Suppressor macrophage treated with lipopolysaccharide for 4 hours (primary cell): ENCODE measurements at regions not wholly inside any gene's neighbourhood (a gene's known extent, or its start where the extent isn't known, plus 50 kb on each side); places are given as distances from the start of the nearest gene placed in this dataset.
A peak's percentile ranks its signal among the peaks of the same experiment; 100 is the strongest.

Source experiments
- DNase-seq: peaks from one replicate; pipeline ENCODE4 v3.0.0-alpha.2; 2020

- DNase-seq = peak; percentile 1
Observed at GRCh38 chr20:22214296-22214695, 370.1 kb downstream of the FOXA2 start.

DNA sequence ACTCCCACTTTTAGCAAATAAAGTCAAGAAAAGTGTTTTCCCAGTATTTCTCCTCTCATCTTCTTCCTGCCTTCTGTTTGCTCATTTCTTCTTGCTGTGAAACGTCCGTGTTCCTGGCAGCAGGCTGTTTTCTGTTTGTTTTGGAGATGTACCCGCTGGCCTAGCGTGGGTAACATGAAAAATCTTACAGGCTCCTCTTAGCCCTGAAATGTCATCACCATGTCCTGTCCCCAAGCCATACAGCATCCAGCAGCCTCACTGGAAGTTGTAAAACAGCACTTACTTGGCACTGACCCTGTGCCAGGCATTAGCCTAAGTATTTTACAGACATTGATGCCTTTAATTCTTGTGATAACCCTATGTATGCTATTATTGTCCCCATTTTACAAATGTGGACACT is 371.1 kb downstream of the FOXA2 start:
- DNase-seq = no peak

- DNase-seq = no peak
Observed at GRCh38 chr20:22207280-22207679, 377.1 kb downstream of the FOXA2 start.

GRCh38 chr20:22204801-22205200 is 379.6 kb downstream of the FOXA2 start:
- DNase-seq = no peak

DNA sequence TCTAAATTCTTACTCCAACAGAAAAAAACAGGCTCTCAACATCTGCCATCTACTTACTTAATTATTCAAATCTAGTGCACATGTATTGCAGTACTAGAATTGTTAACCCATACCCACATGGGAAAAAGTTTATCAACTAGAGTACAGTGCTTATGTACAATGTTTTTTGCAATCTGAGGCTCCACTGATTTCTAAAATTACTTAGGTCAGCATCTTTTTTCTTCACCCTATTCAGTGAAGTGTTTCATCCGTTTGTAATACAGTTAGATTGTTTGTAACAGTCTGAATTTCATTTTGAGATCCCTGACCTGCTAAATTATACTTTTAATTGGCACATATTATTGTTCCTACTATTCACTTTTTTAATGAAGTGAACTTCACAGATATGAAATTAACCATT is 402.2 kb downstream of the FOXA2 start:
- no peak for DNase-seq

DNA sequence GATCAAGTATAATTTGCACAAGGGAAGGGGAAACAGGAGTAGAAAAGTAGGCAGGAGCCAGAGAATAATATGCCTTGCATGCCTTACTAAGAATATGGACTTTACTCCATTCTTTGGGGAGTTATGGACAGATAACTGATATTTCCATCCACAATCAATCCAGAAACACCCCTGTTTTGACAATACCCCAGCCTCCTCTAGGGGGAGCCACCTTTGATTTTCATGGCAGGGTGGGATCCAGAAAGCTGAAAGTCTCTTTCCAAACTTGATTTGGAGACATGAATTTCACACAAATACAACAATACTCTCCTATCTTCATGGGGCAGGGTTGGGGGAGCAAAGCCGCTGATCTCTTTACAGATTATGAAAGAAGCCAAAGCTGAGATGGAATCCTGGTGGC is 404.1 kb downstream of the FOXA2 start:
- DNase-seq = no peak

DNA sequence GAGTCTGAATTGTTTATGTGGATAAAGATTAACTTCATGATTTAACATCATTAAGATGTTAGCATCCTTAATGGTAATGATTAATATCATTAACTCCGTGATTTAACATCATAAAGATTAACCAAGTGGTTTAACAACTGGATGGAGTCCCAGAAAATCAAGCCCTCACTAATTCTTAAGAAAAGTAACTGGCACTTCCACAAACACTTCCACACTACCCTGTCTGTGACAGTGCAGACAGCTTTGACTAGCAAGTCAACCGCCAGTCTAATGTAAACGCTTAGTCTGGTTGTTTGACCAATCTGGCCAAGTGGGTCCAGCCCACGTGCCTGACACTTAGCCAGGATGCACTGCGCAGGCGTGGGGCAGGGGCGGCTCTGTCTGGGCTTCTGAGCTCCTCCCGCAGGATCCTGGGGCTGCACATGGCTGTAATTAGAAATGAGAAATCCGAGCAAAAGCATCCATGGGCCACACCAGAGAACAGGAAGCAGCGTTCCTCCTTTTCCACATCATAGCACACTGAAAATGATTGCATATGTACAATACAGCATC is 424.2 kb downstream of the FOXA2 start:
- DNase-seq = no peak

DNA sequence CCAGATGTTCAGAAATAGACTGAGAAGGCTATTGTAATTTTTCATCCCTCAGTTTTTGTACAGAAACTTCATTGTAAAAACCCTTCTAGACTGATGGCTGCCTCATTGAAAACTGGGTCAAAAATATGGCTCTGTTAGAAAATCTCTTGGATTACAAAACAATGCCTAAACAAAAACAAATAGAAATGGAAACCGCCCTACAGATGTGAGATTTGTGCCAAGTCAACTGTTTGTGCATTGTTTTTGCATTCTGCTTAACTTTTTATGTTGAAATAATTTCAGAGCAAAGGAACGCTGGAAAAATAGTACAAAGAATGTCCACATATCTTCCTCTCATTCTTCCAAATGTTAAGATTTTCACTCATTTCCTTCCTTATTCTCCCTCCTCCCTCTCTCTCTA is 425.1 kb downstream of the FOXA2 start:
- DNase-seq = no peak

DNA sequence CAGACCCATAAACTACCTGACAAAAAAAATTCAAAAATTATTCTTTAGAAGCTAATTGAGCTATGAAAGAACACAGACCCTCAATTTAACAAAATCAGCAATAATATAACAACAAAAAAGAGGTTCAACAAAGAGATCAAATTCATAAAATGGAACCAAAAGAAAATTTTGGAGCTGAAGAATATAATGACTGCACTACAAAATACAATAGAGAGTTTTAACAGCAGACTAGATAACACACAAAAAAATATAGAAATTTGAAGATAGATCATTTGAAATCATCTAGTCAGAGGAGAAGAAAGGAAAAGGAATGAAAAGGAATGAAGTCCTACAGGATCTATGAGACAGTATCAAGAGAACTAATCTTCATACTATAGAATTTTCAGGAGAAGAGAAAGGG is 422.1 kb downstream of the PAX1 start:
- DNase-seq = no peak

GRCh38 chr20:22106308-22106938 is 401.0 kb downstream of the PAX1 start:
- peak; percentile 2 for DNase-seq

- DNase-seq = no peak
Observed at GRCh38 chr20:22101606-22102005, 396.1 kb downstream of the PAX1 start.

DNA sequence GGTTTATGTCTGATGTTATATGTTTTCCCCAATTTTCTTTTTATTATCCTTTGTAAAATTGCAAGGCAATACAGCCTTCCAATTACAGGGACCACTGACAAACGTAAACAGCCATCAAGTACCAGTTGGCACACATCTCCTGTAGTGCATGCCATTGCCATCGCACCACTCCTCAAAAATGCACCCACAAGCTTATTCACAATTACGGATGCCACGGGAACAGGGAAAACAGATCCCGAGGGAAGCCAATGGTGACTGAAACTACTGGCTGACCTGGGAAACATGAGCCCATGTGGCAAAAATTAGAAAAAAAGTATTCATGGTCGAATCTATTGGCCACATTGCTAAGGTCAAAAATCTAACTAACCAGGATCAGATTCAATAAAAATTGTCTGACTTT is 395.2 kb downstream of the PAX1 start:
- DNase-seq = no peak

GRCh38 chr20:22099348-22099747 is 393.9 kb downstream of the PAX1 start:
- DNase-seq = no peak

DNA sequence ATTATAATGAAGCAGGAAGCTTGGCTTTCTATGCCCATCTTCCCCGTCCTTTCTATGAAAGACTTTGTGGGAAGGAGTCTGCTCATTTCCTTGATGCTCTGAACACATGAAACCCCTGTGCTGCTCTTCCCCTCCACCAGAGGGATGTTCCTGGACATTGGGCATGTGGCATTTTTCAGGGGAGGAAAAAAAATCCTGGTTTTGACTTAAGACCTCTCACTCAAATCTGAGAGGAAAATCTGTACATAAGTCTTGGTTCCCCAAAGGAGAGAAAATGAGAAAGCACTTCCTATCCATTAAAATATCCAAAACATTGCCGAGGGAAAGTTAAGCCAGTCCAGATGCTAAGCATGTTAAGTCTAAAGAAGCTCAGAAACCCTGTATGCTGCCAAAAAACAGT is 393.0 kb downstream of the PAX1 start:
- no peak for DNase-seq

DNA sequence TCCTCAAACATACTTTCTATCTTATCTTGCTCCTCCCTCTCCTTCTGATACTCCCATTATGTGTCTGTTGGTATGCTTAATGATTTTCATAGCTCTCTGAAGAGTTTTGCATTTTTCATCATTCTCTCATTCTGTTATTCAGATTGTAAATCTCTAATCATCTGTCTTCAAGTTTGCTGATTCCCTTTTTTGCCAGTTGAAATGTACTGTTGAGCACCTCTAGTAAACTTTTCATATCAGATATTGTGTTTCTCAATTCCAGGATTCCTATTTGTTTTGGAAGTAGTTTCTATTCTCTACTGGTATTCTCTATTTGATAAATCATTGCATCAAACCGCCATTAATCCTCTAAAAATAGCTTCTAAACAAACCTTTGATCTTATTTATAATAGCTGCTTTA is 387.7 kb downstream of the PAX1 start:
- DNase-seq = no peak

DNA sequence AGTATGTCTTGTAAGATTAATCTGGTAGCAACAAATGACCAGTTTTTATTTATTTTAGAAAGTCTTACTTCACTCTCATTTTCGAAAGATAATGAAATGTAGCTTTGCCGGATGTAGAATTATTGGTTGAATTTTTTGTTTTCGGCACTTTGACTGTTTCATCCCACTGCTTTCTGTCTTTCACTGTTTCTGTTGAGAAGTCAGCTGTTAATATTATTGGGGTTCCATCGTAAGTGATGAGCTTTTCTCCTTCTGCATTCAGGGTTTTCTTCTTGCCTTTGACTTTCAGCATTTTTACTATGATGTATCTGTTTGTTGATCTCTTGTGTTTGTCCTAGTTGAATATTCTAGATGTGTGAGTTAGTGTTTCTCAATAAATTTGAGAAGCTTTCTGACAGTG is 383.4 kb downstream of the PAX1 start:
- DNase-seq = no peak

DNA sequence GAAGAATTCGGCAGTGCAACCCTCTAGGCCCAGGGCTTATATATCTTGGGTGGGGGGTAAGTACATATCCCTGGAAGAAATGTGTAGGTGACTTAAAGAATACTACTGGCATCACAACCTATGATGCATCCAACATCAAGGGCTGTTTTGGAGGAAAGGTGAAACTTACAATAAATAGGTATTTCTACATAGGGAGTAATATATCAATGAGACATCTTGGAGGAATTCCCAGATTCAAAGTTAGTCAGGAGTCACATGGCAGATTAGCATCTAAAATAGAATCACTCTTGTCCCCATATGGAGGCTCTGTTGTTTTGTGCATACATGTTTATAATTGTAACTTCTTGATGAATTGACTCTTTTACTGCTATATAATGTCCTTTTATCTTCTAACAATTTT is 375.5 kb downstream of the PAX1 start:
- no peak for DNase-seq

- no peak for DNase-seq
Observed at GRCh38 chr20:22074635-22075034, 369.2 kb downstream of the PAX1 start.

DNA sequence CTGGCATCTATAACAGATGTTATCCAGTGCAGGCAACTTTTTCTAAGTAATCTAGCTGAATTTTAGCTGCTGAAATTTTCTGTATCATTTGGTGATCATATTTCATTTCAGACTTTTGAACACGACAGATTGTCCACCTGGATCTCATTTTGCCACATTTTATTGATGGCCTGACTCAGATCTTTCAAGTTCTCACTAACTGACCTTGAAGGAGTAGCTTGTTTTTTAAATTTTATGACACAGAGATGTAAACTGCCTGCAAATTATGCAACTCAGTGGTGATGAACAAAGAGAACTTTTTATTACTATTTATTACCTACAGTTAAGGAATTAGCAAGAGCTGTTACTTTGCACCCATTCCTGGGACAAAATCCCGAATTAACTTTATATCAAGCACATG is 366.4 kb downstream of the PAX1 start:
- DNase-seq = no peak

GRCh38 chr20:22070610-22071058 is 365.2 kb downstream of the PAX1 start:
- DNase-seq = no peak

- DNase-seq = no peak
Observed at GRCh38 chr20:22063753-22064152, 358.3 kb downstream of the PAX1 start.

GRCh38 chr20:22062874-22063273 is 357.4 kb downstream of the PAX1 start:
- no peak for DNase-seq

GRCh38 chr20:22060610-22061009 is 355.1 kb downstream of the PAX1 start:
- DNase-seq = no peak

DNA sequence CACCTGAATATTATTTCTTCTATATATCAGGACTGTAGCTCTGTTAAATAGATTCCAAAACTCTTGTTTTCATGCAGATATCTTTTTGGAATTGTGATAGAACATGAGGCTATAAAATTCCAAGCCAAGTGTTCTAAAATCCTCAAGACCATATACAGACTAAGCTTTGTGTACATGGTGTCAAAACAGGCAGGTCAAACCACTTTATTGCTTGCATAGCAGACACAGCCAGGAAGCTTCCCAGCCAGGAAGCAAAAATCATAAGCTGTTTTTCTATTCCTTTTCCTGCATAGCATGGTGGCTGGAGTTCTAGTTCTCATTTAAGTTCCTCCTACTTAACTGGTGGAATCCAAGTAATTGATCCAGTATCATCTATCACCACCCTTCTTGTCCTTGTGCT is 353.3 kb downstream of the PAX1 start:
- no peak for DNase-seq

DNA sequence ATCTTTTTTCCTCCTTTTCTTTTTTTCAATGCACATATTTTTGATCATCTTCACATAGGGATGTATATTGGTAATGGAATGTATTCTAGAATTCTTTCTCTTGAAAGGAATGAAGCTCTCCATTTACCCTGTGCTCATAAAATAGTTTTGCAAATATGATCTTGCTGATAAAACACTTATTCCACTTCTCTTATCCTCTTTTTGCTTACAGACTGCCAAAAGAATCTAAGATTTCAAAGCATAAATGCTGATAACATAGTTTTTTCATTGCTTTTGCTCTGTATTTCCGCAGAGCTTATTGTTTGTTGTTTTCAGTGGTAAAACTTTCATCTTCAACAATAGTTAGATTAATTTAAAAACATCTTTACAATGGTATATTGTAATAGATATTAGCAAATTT is 350.5 kb downstream of the PAX1 start:
- DNase-seq = no peak
